AG09309 (cell line): ENCODE measurements at regions not wholly inside any gene's neighbourhood (a gene's known extent, or its start where the extent isn't known, plus 50 kb on each side); places are given as distances from the start of the nearest gene placed in this dataset.

Experiments
- DNase-seq: peaks from one replicate; pipeline ENCODE4 v3.0.0-alpha.2; 2010; ENCODE audit warnings: low read depth
- H3K4me3 ChIP-seq: 2 replicates; pipeline ENCODE4 v1.5.1; 2011; ENCODE audit warnings: mild to moderate bottlenecking, low read depth, low read length, moderate library complexity; ENCODE audit not compliant: control insufficient read depth
- TF ChIP-seq, protein P1 (sequence below): IDR thresholded peaks from 2 replicates; pipeline ENCODE4 v1.5.1; 2011; ENCODE audit warnings: mild to moderate bottlenecking, low read depth, low read length, inconsistent platforms; ENCODE audit not compliant: insufficient read depth, control insufficient read depth; ENCODE audit errors: missing control alignments

- TF ChIP-seq, protein P1, sequence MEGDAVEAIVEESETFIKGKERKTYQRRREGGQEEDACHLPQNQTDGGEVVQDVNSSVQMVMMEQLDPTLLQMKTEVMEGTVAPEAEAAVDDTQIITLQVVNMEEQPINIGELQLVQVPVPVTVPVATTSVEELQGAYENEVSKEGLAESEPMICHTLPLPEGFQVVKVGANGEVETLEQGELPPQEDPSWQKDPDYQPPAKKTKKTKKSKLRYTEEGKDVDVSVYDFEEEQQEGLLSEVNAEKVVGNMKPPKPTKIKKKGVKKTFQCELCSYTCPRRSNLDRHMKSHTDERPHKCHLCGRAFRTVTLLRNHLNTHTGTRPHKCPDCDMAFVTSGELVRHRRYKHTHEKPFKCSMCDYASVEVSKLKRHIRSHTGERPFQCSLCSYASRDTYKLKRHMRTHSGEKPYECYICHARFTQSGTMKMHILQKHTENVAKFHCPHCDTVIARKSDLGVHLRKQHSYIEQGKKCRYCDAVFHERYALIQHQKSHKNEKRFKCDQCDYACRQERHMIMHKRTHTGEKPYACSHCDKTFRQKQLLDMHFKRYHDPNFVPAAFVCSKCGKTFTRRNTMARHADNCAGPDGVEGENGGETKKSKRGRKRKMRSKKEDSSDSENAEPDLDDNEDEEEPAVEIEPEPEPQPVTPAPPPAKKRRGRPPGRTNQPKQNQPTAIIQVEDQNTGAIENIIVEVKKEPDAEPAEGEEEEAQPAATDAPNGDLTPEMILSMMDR: no peak
- DNase-seq: no peak
- H3K4me3 ChIP-seq: no peak overlapping the region
Measured at GRCh38 chr10:88200312-88201032, 337.0 kb downstream of the PTEN start.

DNA sequence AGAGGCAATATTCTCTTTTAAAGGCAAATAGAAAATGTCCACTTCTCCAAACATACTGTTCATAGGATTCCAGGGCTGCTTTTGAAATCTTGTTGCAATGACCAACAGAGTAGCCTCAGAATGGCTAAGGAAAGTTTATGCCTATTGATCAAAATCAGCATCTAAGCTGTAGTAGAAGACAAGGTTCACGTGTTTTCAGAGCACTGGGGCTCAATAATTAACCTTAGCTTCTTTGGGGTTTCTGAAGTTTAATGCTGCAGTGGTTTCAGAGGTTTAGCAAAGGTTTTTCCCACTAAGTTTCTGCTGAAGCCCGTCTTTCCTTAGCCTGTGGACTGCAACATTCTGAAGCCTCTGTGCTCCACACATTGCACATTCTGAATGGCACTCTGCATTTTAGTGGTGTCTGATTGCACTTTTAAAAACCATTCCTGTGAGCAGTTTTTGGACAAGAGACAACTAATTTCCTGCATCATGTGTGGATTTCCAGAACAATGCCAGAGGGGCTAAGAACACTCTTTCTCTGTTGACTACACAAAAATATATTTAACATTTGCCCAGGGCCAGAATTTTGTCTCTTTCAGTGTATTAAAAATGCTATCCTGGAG lies 342.5 kb downstream of the PTEN start:
- DNase-seq: no peak
- TF ChIP-seq, protein P1: no peak
- H3K4me3 ChIP-seq: no peak overlapping the region

- DNase-seq: peak; percentile 52
- TF ChIP-seq, protein P1: no peak
- no peak overlapping the region for H3K4me3 ChIP-seq
Measured at GRCh38 chr10:88207121-88207546, 343.7 kb downstream of the PTEN start.

DNA sequence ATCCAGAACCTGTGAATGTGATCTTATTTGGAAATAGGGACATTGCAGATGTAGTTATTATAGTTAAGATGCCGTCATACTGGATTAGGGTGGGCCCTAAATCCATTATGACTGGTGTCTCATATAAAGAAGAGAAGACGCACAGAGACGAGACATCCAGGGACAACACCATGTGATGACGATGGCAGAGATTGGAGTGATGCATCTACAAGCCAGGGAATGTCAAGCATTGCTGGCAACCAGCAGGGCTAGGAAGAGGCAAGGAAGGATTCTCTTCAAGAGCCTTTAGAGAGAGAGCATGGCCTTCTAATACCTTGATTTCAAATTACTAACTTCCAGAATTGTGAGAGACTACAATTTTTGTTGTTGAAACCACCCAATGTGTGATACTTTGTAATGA lies 345.8 kb downstream of the PTEN start:
- DNase-seq: no peak
- TF ChIP-seq, protein P1: no peak
- H3K4me3 ChIP-seq: no peak overlapping the region

GRCh38 chr10:88209837-88210561 lies 346.6 kb downstream of the PTEN start:
- H3K4me3 ChIP-seq: no peak overlapping the region
- DNase-seq: peak; percentile 48
- TF ChIP-seq, protein P1: no peak

DNA sequence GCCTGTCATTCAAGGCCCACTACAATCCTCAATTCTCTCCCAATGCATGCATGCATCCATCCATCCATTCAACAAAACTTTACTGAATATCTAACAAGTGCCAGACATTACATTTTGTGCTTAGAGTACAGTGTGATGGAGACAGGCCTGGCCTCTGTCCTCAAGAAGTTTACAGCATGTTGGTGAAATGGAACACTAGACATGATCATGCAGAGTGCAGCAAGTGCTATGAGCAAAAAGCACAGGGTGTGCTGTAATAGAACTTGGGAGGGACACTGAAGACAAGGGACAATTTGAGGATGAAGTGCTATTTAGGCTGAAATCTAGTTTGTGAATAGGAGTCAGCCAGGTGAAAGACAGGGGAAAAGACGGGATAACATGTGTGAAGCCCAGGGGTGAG lies 347.8 kb downstream of the PTEN start:
- H3K4me3 ChIP-seq: no peak overlapping the region
- TF ChIP-seq, protein P1: no peak
- DNase-seq: no peak
